AG10803 (cell line): ENCODE measurements at regions not wholly inside any gene's neighbourhood (a gene's known extent, or its start where the extent isn't known, plus 50 kb on each side); places are given as distances from the start of the nearest gene placed in this dataset.

Experiments used
- DNase-seq: peaks from one replicate; pipeline ENCODE4 v3.0.0; 2010; ENCODE audit warnings: low read depth
- H3K4me3 ChIP-seq: 2 replicates; pipeline ENCODE4 v1.5.1; 2011; ENCODE audit warnings: mild to moderate bottlenecking, low read length, control low read depth
- CTCF ChIP-seq: conservative IDR thresholded peaks from 2 replicates; pipeline ENCODE4 v1.5.1; 2011; ENCODE audit warnings: mild to moderate bottlenecking, low read length, control low read depth, inconsistent platforms

GRCh38 chr3:161859057-161859456 lies 362.4 kb downstream of the OTOL1 start:
- DNase-seq, result no peak
- H3K4me3 ChIP-seq, result no peak overlapping the region
- no peak for TF ChIP-seq CTCF

- H3K4me3 ChIP-seq, result no peak overlapping the region
- DNase-seq, result no peak
- no peak for TF ChIP-seq CTCF
These were observed 363.4 kb downstream of the OTOL1 start for GRCh38 chr3:161859865-161860450.

- H3K4me3 ChIP-seq, result no peak overlapping the region
- no peak for DNase-seq
- no peak for TF ChIP-seq CTCF
These were observed 367.2 kb downstream of the OTOL1 start for GRCh38 chr3:161863775-161864174.

- no peak for TF ChIP-seq CTCF
- DNase-seq, result no peak
- H3K4me3 ChIP-seq, result no peak overlapping the region
These were observed 369.6 kb downstream of the OTOL1 start for GRCh38 chr3:161866176-161866575.

GRCh38 chr3:161875483-161875882 lies 378.9 kb downstream of the OTOL1 start:
- H3K4me3 ChIP-seq, result no peak overlapping the region
- TF ChIP-seq CTCF, result no peak
- DNase-seq, result no peak

GRCh38 chr3:161879470-161879869 lies 382.9 kb downstream of the OTOL1 start:
- DNase-seq, result peak; percentile 6
- no peak for TF ChIP-seq CTCF
- H3K4me3 ChIP-seq, result no peak overlapping the region

- no peak for TF ChIP-seq CTCF
- H3K4me3 ChIP-seq, result no peak overlapping the region
- DNase-seq, result no peak
These were observed 388.2 kb downstream of the OTOL1 start for GRCh38 chr3:161884830-161885229.
